ENCODE measurements at regions not wholly inside any gene's neighbourhood (a gene's known extent, or its start where the extent isn't known, plus 50 kb on each side); places are given as distances from the start of the nearest gene placed in this dataset.

- peaks cover 3% of the 10 kb centered on the region in 2 donors for H3K9me3 Mint-ChIP-seq
- no peak overlapping the region for H3K27ac Mint-ChIP-seq
- Histone ChIP-seq H3K4me1 (ENCODE audit: control insufficient read depth, insufficient read depth, low read length) (no peaks in the 10 kb centered on the region), H3K36me3 (ENCODE audit: control insufficient read depth, insufficient read depth, low read length) (no peaks in the 10 kb centered on the region), H3K27ac (ENCODE audit: low read length) (no peak overlapping the region), H3K9me3 (ENCODE audit: control insufficient read depth, insufficient read depth, low read length) (no peaks in the 10 kb centered on the region), H3K27me3 (ENCODE audit: control insufficient read depth, insufficient read depth, low read length) (peaks cover 3% of the 10 kb centered on the region), H3K4me3 (ENCODE audit: low read length) (no peak overlapping the region)
- no peaks in the 10 kb centered on the region for H3K36me3 Mint-ChIP-seq
- TF ChIP-seq CTCF (IDR thresholded peaks at IDR 0.05) = no peak
- no peak for ATAC-seq
- no peak overlapping the region for H3K4me3 Mint-ChIP-seq
- H3K27me3 Mint-ChIP-seq (ENCODE audit: low read depth in 2 of 2) = peaks cover 25 to 29% of the 10 kb centered on the region in 2 donors
- intact Hi-C loops (cut with micrococcal nuclease) = no loop called here
- H3K4me1 Mint-ChIP-seq = no peaks in the 10 kb centered on the region
- no peak for DNase-seq
These were observed 102.9 kb downstream of the BOD1 start for GRCh38 chr5:173513521-173513991.

- peaks cover 3% of the 10 kb centered on the region in 2 donors for H3K9me3 Mint-ChIP-seq
- Histone ChIP-seq H3K27ac (ENCODE audit: low read length) (no peak overlapping the region), H3K9me3 (ENCODE audit: control insufficient read depth, insufficient read depth, low read length) (no peaks in the 10 kb centered on the region), H3K36me3 (ENCODE audit: control insufficient read depth, insufficient read depth, low read length) (no peaks in the 10 kb centered on the region), H3K4me3 (ENCODE audit: low read length) (no peak overlapping the region), H3K4me1 (ENCODE audit: control insufficient read depth, insufficient read depth, low read length) (no peaks in the 10 kb centered on the region), H3K27me3 (ENCODE audit: control insufficient read depth, insufficient read depth, low read length) (peaks cover 3% of the 10 kb centered on the region)
- H3K36me3 Mint-ChIP-seq = no peaks in the 10 kb centered on the region
- no peaks in the 10 kb centered on the region for H3K4me1 Mint-ChIP-seq
- peaks cover 21 to 29% of the 10 kb centered on the region in 2 donors for H3K27me3 Mint-ChIP-seq (ENCODE audit: low read depth in 2 of 2)
- DNase-seq = no peak
- H3K4me3 Mint-ChIP-seq = no peak overlapping the region
- H3K27ac Mint-ChIP-seq = no peak overlapping the region
- 20% methylated on average over 5 of the region's 5 CpGs for WGBS (ENCODE audit: insufficient coverage)
- intact Hi-C loops (cut with micrococcal nuclease) = no loop called here
- no peak for ATAC-seq
- no peak for TF ChIP-seq CTCF (IDR thresholded peaks at IDR 0.05)
These were observed 103.6 kb downstream of the BOD1 start for GRCh38 chr5:173512637-173513435.

- Histone ChIP-seq H3K27me3 (ENCODE audit: control insufficient read depth, insufficient read depth, low read length) (peaks cover 3% of the 10 kb centered on the region), H3K9me3 (ENCODE audit: control insufficient read depth, insufficient read depth, low read length) (peaks cover 3% of the 10 kb centered on the region), H3K27ac (ENCODE audit: low read length) (no peak overlapping the region), H3K4me3 (ENCODE audit: low read length) (no peak overlapping the region), H3K36me3 (ENCODE audit: control insufficient read depth, insufficient read depth, low read length) (no peaks in the 10 kb centered on the region), H3K4me1 (ENCODE audit: control insufficient read depth, insufficient read depth, low read length) (no peaks in the 10 kb centered on the region)
- H3K9me3 Mint-ChIP-seq = peaks cover 0 to 3% of the 10 kb centered on the region in 2 donors
- no CpG with 5 or more reads among the region's 3 CpGs for WGBS (ENCODE audit: insufficient coverage)
- no peak overlapping the region for H3K4me3 Mint-ChIP-seq
- H3K27me3 Mint-ChIP-seq (ENCODE audit: low read depth in 2 of 2) = peaks cover 16 to 24% of the 10 kb centered on the region in 2 donors
- H3K36me3 Mint-ChIP-seq = no peaks in the 10 kb centered on the region
- ATAC-seq (no peak), DNase-seq (no peak)
- intact Hi-C loops (cut with micrococcal nuclease) = no loop called here
- no peak for TF ChIP-seq CTCF (IDR thresholded peaks at IDR 0.05)
- H3K4me1 Mint-ChIP-seq = no peaks in the 10 kb centered on the region
- H3K27ac Mint-ChIP-seq = no peak overlapping the region
These were observed 107.4 kb downstream of the BOD1 start for GRCh38 chr5:173509060-173509459.

GRCh38 chr5:173507171-173507570, 109.3 kb downstream of the BOD1 start:
- Mint-ChIP-seq H3K27me3 (ENCODE audit: low read depth in 2 of 2) (peaks cover 5 to 7% of the 10 kb centered on the region in 2 donors), H3K4me3 (no peak overlapping the region), H3K4me1 (no peaks in the 10 kb centered on the region), H3K9me3 (no peaks in the 10 kb centered on the region), H3K36me3 (no peaks in the 10 kb centered on the region), H3K27ac (no peak overlapping the region)
- Histone ChIP-seq H3K9me3 (ENCODE audit: control insufficient read depth, insufficient read depth, low read length) (peaks cover 3% of the 10 kb centered on the region), H3K4me3 (ENCODE audit: low read length) (no peak overlapping the region), H3K36me3 (ENCODE audit: control insufficient read depth, insufficient read depth, low read length) (no peaks in the 10 kb centered on the region), H3K4me1 (ENCODE audit: control insufficient read depth, insufficient read depth, low read length) (no peaks in the 10 kb centered on the region), H3K27ac (ENCODE audit: low read length) (no peak overlapping the region), H3K27me3 (ENCODE audit: control insufficient read depth, insufficient read depth, low read length) (no peaks in the 10 kb centered on the region)
- no peak for TF ChIP-seq CTCF (IDR thresholded peaks at IDR 0.05)
- intact Hi-C loops (cut with micrococcal nuclease) = no loop called here
- ATAC-seq = no peak
- 83% methylated on average over 3 of the region's 5 CpGs for WGBS (ENCODE audit: insufficient coverage)
- DNase-seq = no peak
